ENCODE measurements at regions not wholly inside any gene's neighbourhood (a gene's known extent, or its start where the extent isn't known, plus 50 kb on each side); places are given as distances from the start of the nearest gene placed in this dataset.
A peak's percentile ranks its signal among the peaks of the same experiment; 100 is the strongest.

GRCh38 chr5:29252390-29252789 is 1941.1 kb upstream of the CDH6 start:
- peak; percentile 15; the same call in 1 of the 2 replicates for TF ChIP-seq CTCF (IDR thresholded peaks at IDR 0.05)
- TF ChIP-seq ZFX (IDR thresholded peaks at IDR 0.05; ENCODE audit: borderline replicate concordance), result no peak
